Retinal pigment epithelial cell (primary cell): ENCODE measurements at regions not wholly inside any gene's neighbourhood (a gene's known extent, or its start where the extent isn't known, plus 50 kb on each side); places are given as distances from the start of the nearest gene placed in this dataset.

Source experiments
- DNase-seq: peaks from one replicate; pipeline ENCODE4 v3.0.0-alpha.2; 2010; ENCODE audit warnings: low read depth
- H3K4me3 ChIP-seq: 2 replicates; pipeline ENCODE4 v1.5.1; 2011; ENCODE audit warnings: mild to moderate bottlenecking, low read length, control low read depth, moderate library complexity
- CTCF ChIP-seq: conservative IDR thresholded peaks from 2 replicates; pipeline ENCODE4 v1.5.1; 2011; ENCODE audit warnings: low read depth, low read length, control low read depth, inconsistent platforms

GRCh38 chr12:107330831-107331431 is 237.6 kb upstream of the CRY1 start:
- TF ChIP-seq CTCF, result no peak
- H3K4me3 ChIP-seq, result no peak overlapping the region
- DNase-seq, result no peak

GRCh38 chr12:107331471-107331870 is 238.1 kb upstream of the CRY1 start:
- no peak overlapping the region for H3K4me3 ChIP-seq
- no peak for DNase-seq
- no peak for TF ChIP-seq CTCF

DNA sequence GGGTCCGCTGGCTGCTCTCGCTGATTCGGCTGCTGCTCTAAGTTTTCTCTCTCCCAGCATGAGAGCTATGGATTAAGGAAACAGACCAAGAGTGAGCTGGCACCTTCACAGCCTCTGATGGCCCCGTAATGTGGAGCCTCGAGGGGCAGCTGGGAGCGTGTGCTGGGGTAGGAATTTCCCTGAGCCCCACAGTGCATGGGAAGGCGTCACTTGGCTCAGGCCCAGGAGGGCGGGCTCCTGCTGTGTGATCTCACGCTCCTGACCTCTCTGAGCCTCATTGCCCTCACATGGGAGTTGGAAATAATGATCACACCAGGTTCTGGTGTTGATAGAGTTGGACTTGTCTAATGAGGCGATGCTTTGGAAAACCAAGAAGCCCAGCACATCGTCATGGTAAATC is 238.6 kb upstream of the CRY1 start:
- H3K4me3 ChIP-seq, result no peak overlapping the region
- no peak for DNase-seq
- TF ChIP-seq CTCF, result no peak

DNA sequence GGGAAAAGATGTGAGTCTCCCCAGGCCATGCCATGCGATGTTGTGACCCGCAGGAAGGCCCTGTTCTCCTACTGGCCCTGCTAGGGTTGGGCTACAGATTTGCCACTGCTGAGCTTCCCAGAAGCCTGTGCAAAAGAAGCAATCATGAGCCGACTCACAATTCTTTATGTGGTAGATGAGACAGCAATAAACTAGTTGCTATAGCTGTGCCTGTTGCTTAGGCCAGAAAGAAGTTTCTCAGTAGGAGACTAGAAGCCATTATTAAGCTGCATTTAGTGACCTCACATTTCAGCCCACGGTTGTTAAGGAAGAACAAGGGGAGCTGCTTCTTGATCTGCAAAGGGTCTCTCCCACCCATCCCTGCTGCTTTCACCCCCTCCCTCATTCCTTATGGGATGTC is 239.4 kb upstream of the CRY1 start:
- DNase-seq, result no peak
- no peak overlapping the region for H3K4me3 ChIP-seq
- TF ChIP-seq CTCF, result no peak

DNA sequence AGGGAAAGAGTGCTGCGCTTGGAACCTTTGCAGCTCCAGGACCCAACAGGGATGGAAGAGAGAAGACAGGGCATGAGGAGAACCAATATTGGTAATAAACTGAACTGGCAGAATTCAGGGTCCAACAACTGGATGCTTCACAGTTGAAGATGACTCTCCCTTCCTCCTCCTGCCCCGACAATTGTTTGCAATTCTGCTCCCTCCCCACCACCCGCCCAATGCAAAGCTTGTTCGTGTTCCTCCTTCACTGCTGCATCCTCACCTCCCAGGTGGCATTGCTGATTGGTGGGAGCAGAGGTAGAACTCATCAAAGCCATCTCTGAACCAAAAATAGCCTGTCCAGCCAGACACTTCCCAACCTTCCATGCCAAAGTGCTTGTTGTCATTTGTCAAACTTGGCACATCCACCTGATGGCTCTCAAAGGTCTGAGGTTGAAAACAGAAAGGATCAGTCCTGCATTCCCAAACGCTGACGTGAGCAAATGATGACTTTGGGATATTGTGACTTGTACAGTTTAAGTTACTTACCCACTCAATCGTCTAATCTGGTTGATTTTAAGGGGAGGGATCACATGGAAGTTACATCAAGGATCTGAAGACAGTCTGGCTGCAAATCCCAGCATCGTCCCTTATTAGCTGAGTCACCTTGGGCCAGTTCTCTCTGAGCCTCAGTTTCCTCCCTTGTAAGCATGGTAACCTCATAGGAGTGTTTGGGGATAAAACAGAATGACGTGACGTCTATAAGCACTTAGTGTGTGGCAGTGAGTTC is 242.6 kb upstream of the CRY1 start:
- no peak for DNase-seq
- TF ChIP-seq CTCF, result no peak
- no peak overlapping the region for H3K4me3 ChIP-seq

DNA sequence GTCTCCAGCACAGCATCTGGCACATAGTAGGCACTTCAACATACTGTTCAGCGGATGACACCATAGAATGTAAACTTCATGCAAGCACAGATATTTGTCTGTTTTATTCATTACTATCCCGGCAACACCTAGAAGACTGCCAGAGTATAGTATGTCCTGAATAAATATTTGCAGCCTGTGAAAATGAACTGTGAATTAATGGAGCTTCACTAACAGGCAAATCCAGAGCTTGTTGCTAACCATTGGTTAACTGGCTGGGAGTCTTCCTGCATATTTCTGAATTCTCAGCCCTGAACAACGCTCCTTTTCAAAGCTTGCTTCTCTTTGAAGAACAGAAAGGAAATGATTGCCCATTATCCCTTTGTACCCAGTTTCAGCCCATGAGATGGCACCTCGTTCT is 243.3 kb upstream of the CRY1 start:
- DNase-seq, result no peak
- no peak overlapping the region for H3K4me3 ChIP-seq
- TF ChIP-seq CTCF, result no peak

- DNase-seq, result no peak
- TF ChIP-seq CTCF, result no peak
- H3K4me3 ChIP-seq, result no peak overlapping the region
Observed at GRCh38 chr12:107337346-107338095, 244.2 kb upstream of the CRY1 start.
